PC-3 (cell line): ENCODE measurements at regions not wholly inside any gene's neighbourhood (a gene's known extent, or its start where the extent isn't known, plus 50 kb on each side); places are given as distances from the start of the nearest gene placed in this dataset.

Source experiments
- ATAC-seq: fragments of 200-7000 bp; cut with Tn5 transposase; 2 replicates; pipeline ENCODE4 v1.9.1; 2020; ENCODE audit warnings: mild to moderate bottlenecking, moderate library complexity
- BruUV-seq: library from RNA; stranded (reverse); fragments of 400-500 nt; replicated peaks from 2 replicates; lab custom pipeline; 2021; lab: Mats Ljungman, UMichigan
- CTCF ChIA-PET: fragments of 300-600 bp; sonication (Branson Sonifier 250); formaldehyde crosslinking; loops from one replicate; lab custom pipeline; 2022; ENCODE audit warnings: antibody characterized with exemption; lab: Charles Lee
- POLR2A ChIA-PET: fragments of 300-600 bp; sonication (Branson Sonifier 250); formaldehyde crosslinking; loops from one replicate; lab custom pipeline; 2022; ENCODE audit warnings: antibody characterized with exemption; ENCODE audit not compliant: unreplicated experiment; lab: Charles Lee
- DNase-seq: peaks from one replicate; pipeline ENCODE4 v3.0.0-alpha.2; 2015
- H2AFZ ChIP-seq: fragments of 300-600 bp; sonication (generic); 2 replicates; pipeline ENCODE4 v1.6.0; 2016; ENCODE audit warnings: antibody characterized with exemption, low read length
- H3F3A ChIP-seq: fragments of 300-600 bp; sonication (generic); one replicate; pipeline ENCODE4 v1.6.0; 2017; ENCODE audit warnings: antibody characterized with exemption, low read length, control low read depth, mild to moderate bottlenecking; ENCODE audit not compliant: unreplicated experiment
- H3K27ac ChIP-seq: fragments of 300-600 bp; sonication (generic); 2 replicates; pipeline ENCODE4 v1.5.1; 2016; ENCODE audit warnings: mild to moderate bottlenecking, low read length
- H3K27me3 ChIP-seq: fragments of 300-600 bp; sonication (generic); 2 replicates; pipeline ENCODE4 v1.6.1; 2016; ENCODE audit warnings: low read length, mixed read lengths
- H3K36me3 ChIP-seq: fragments of 300-600 bp; sonication (generic); 2 replicates; pipeline ENCODE4 v1.6.1; 2016; ENCODE audit warnings: low read depth, mixed run types, low read length, mixed read lengths
- H3K4me1 ChIP-seq: fragments of 300-600 bp; sonication (generic); 2 replicates; pipeline ENCODE4 v1.5.1; 2016; ENCODE audit warnings: low read length; ENCODE audit not compliant: insufficient read depth
- H3K4me2 ChIP-seq: fragments of 300-600 bp; sonication (generic); 2 replicates; pipeline ENCODE4 v1.6.0; 2016; ENCODE audit warnings: low read length
- H3K4me3 ChIP-seq: fragments of 300-600 bp; sonication (generic); 2 replicates; pipeline ENCODE4 v1.5.1; 2016; ENCODE audit warnings: mild to moderate bottlenecking, low read length, mixed read lengths
- H3K79me2 ChIP-seq: fragments of 300-600 bp; sonication (generic); 2 replicates; pipeline ENCODE4 v1.6.1; 2017; ENCODE audit warnings: low read length, mixed read lengths
- H3K9ac ChIP-seq: fragments of 300-600 bp; sonication (generic); 2 replicates; pipeline ENCODE4 v1.6.0; 2016; ENCODE audit warnings: mild to moderate bottlenecking, low read length
- H3K9me2 ChIP-seq: fragments of 300-600 bp; sonication (generic); replicated peaks from 2 replicates; pipeline ENCODE4 v1.6.1; 2016; ENCODE audit warnings: mixed run types, low read length, mixed read lengths
- H3K9me3 ChIP-seq: fragments of 300-600 bp; sonication (generic); 2 replicates; pipeline ENCODE4 v1.6.1; 2016; ENCODE audit warnings: low read length, mixed read lengths
- H4K20me1 ChIP-seq: fragments of 300-600 bp; sonication (generic); 2 replicates; pipeline ENCODE4 v1.6.1; 2016; ENCODE audit warnings: low read length, mixed read lengths
- EZH2 ChIP-seq: fragments of 300-600 bp; sonication (generic); IDR thresholded peaks from one replicate; pipeline ENCODE4 v1.6.1; 2017; ENCODE audit warnings: antibody characterized with exemption, mild to moderate bottlenecking, low read length; ENCODE audit not compliant: unreplicated experiment
- EZH2phosphoT487 ChIP-seq: fragments of 300-600 bp; sonication (generic); IDR thresholded peaks from 2 replicates; pipeline ENCODE4 v1.6.1; 2018; ENCODE audit warnings: mild to moderate bottlenecking, antibody characterized with exemption, low read length, borderline replicate concordance
- intact Hi-C: fragments of 100-400 bp; cut with micrococcal nuclease; formaldehyde crosslinking; loops from 2 replicates; pipeline ENCODE4 v1.9.0; 2023
- TF ChIP-seq, protein P1 (sequence below): fragments of 300-600 bp; sonication (generic); conservative IDR thresholded peaks from 2 replicates; pipeline ENCODE4 v1.5.1; 2017; ENCODE audit warnings: antibody characterized with exemption, low read depth, mild to moderate bottlenecking, low read length

DNA sequence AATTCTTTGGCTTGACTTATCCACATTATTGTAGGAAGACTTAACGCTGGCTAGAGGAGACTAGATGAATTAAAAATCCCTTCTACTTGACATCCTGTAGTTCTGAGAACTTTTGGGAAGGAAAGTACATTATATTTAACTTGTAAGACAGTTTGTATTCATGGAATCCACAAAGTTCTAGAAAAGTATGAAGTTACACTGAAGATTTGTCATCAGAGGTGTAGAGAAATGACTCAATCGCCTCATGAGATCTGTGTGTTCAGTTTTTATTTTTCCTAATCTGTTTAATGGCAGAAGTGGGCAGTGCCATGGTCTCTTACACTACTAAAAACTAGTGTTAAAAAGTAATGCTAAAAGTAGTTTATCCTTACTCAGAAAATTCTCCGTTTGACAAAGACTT lies 89.1 kb upstream of the SMIM30 start:
- Histone ChIP-seq H3K4me3 (no peak overlapping the region), H3K79me2 (no peaks in the 10 kb centered on the region), H3K27ac (no peak overlapping the region), H4K20me1 (no peaks in the 10 kb centered on the region), H3K9ac (no peak overlapping the region), H2AFZ (no peak overlapping the region), H3K36me3 (no peaks in the 10 kb centered on the region), H3K27me3 (no peaks in the 10 kb centered on the region), H3F3A (no peaks in the 10 kb centered on the region), H3K9me3 (no peaks in the 10 kb centered on the region), H3K9me2 (no peaks in the 10 kb centered on the region), H3K4me2 (no peak overlapping the region), H3K4me1 (no peaks in the 10 kb centered on the region)
- intact Hi-C loops = no loop called here
- BruUV-seq = no TSS peak
- CTCF ChIA-PET = no interaction called here
- no peak for DNase-seq
- no peak for ATAC-seq
- POLR2A ChIA-PET = no interaction called here
- TF ChIP-seq, protein P1, sequence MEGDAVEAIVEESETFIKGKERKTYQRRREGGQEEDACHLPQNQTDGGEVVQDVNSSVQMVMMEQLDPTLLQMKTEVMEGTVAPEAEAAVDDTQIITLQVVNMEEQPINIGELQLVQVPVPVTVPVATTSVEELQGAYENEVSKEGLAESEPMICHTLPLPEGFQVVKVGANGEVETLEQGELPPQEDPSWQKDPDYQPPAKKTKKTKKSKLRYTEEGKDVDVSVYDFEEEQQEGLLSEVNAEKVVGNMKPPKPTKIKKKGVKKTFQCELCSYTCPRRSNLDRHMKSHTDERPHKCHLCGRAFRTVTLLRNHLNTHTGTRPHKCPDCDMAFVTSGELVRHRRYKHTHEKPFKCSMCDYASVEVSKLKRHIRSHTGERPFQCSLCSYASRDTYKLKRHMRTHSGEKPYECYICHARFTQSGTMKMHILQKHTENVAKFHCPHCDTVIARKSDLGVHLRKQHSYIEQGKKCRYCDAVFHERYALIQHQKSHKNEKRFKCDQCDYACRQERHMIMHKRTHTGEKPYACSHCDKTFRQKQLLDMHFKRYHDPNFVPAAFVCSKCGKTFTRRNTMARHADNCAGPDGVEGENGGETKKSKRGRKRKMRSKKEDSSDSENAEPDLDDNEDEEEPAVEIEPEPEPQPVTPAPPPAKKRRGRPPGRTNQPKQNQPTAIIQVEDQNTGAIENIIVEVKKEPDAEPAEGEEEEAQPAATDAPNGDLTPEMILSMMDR = no peak
- TF ChIP-seq EZH2 (no peak), EZH2phosphoT487 (no peak)

GRCh38 chr7:113204415-113204814 lies 86.1 kb upstream of the SMIM30 start:
- H3K4me1 ChIP-seq = no peaks in the 10 kb centered on the region
- no peaks in the 10 kb centered on the region for H4K20me1 ChIP-seq
- no peaks in the 10 kb centered on the region for H3K9me2 ChIP-seq
- H3K36me3 ChIP-seq = no peaks in the 10 kb centered on the region
- H3K79me2 ChIP-seq = no peaks in the 10 kb centered on the region
- POLR2A ChIA-PET = no interaction called here
- DNase-seq = no peak
- no peak overlapping the region for H3K4me2 ChIP-seq
- no peak overlapping the region for H2AFZ ChIP-seq
- no peak overlapping the region for H3K4me3 ChIP-seq
- TF ChIP-seq EZH2phosphoT487 (no peak), EZH2 (no peak)
- TF ChIP-seq, protein P1 = no peak
- H3K9me3 ChIP-seq = no peaks in the 10 kb centered on the region
- no peak overlapping the region for H3K9ac ChIP-seq
- H3F3A ChIP-seq = no peaks in the 10 kb centered on the region
- no peak overlapping the region for H3K27ac ChIP-seq
- CTCF ChIA-PET = no interaction called here
- no peak for ATAC-seq
- no TSS peak for BruUV-seq
- intact Hi-C loops = no loop called here
- H3K27me3 ChIP-seq = no peaks in the 10 kb centered on the region

GRCh38 chr7:113202284-113202683 lies 83.9 kb upstream of the SMIM30 start:
- intact Hi-C loops = no loop called here
- no peaks in the 10 kb centered on the region for H3F3A ChIP-seq
- no peaks in the 10 kb centered on the region for H3K27me3 ChIP-seq
- H3K9me2 ChIP-seq = no peaks in the 10 kb centered on the region
- no peak overlapping the region for H3K4me3 ChIP-seq
- no TSS peak for BruUV-seq
- no peak overlapping the region for H3K4me2 ChIP-seq
- H2AFZ ChIP-seq = no peak overlapping the region
- H3K4me1 ChIP-seq = no peaks in the 10 kb centered on the region; the same call in 1 of the 2 replicates
- no peaks in the 10 kb centered on the region for H3K36me3 ChIP-seq
- no peak overlapping the region for H3K9ac ChIP-seq
- no peaks in the 10 kb centered on the region for H3K79me2 ChIP-seq
- no peak for DNase-seq
- TF ChIP-seq EZH2phosphoT487 (no peak), EZH2 (no peak)
- no peak overlapping the region for H3K27ac ChIP-seq
- no peaks in the 10 kb centered on the region for H4K20me1 ChIP-seq
- CTCF ChIA-PET = no interaction called here
- H3K9me3 ChIP-seq = no peaks in the 10 kb centered on the region
- no peak for ATAC-seq
- POLR2A ChIA-PET = no interaction called here
